ENCODE measurements at regions not wholly inside any gene's neighbourhood (a gene's known extent, or its start where the extent isn't known, plus 50 kb on each side); places are given as distances from the start of the nearest gene placed in this dataset.

DNA sequence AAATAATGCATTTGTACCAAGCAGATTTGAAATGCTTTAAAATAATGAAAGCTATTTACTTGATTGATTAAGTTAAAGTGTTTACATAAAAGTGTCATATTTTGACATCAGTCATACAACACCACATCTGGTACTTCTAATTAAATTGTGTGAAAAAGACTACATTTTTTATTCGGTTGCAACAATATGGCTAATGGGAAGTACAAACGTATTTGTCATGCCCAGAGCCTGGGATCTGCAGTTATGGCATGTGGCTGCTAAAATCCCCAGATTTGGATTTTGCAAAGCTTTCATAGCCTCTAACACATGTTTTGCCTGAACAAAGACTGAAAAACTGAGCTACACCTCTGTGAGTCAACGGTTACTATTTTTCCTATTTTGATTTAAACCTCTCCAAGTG is 66.6 kb downstream of the LLPH start:
- TF ChIP-seq, protein P1, sequence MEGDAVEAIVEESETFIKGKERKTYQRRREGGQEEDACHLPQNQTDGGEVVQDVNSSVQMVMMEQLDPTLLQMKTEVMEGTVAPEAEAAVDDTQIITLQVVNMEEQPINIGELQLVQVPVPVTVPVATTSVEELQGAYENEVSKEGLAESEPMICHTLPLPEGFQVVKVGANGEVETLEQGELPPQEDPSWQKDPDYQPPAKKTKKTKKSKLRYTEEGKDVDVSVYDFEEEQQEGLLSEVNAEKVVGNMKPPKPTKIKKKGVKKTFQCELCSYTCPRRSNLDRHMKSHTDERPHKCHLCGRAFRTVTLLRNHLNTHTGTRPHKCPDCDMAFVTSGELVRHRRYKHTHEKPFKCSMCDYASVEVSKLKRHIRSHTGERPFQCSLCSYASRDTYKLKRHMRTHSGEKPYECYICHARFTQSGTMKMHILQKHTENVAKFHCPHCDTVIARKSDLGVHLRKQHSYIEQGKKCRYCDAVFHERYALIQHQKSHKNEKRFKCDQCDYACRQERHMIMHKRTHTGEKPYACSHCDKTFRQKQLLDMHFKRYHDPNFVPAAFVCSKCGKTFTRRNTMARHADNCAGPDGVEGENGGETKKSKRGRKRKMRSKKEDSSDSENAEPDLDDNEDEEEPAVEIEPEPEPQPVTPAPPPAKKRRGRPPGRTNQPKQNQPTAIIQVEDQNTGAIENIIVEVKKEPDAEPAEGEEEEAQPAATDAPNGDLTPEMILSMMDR (IDR thresholded peaks at IDR 0.05): no peak
- TF ChIP-seq POLR2AphosphoS5 (IDR thresholded peaks at IDR 0.05): no peak
- TF ChIP-seq POLR2A (IDR thresholded peaks at IDR 0.05): no peak
